Islet of Langerhans (tissue), 1 donor: ENCODE measurements at regions not wholly inside any gene's neighbourhood (a gene's known extent, or its start where the extent isn't known, plus 50 kb on each side); places are given as distances from the start of the nearest gene placed in this dataset.
"Not testable (repeated sequence)": the region's sequence is repeated elsewhere in the genome, so short reads cannot be mapped to it uniquely, and the experiment has no call there.

ENCODE experiments used
- FAIRE-seq: peaks from one replicate; lab custom pipeline; 2011; peaks lifted over from hg19 to GRCh38; lab: Jason Lieb, UNC

DNA sequence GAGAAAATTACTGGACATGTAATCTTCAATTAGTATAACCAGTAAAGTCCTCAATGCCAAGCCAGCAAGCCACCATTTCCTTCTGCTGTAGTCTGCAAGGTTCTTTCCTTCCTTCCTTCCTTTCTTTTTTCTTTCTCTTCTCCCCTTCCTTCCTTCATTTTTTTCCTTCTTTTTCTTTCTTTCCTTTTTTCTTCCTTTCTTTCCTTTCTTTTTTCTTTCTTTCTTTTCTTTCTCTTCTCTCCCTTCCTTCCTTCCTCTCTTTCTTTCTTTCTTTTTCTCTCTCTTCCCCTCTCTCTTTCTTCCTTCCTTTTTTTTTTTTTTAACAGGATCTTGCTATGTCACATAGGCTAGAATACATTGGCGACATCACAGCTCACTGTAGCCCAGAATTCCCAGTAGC is 369.8 kb downstream of the SEMA3D start:
- no peak for FAIRE-seq

GRCh38 chr7:84813376-84813775 is 373.5 kb downstream of the SEMA3D start:
- no peak for FAIRE-seq

DNA sequence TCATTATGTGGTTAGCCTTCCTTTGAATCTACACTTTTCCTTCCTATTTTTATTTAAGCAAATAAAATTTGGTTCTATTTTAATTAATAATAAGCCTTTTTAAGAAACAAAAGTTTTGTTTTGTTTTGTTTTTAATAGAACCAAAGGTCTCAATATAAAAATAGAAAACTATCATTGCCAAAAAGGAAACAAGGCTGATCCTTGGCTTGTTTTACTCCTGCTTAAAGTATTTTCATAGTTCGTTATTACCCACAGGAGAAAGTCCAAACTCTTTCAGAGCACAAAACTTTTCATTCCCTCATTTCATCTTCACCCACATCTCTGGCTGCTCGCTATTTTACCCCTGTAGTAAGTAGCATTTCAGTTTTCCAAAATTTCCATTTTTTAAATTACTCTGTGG is 374.8 kb downstream of the SEMA3D start:
- FAIRE-seq: no peak

- FAIRE-seq: no peak
These were observed 375.5 kb downstream of the SEMA3D start for GRCh38 chr7:84811362-84811761.

DNA sequence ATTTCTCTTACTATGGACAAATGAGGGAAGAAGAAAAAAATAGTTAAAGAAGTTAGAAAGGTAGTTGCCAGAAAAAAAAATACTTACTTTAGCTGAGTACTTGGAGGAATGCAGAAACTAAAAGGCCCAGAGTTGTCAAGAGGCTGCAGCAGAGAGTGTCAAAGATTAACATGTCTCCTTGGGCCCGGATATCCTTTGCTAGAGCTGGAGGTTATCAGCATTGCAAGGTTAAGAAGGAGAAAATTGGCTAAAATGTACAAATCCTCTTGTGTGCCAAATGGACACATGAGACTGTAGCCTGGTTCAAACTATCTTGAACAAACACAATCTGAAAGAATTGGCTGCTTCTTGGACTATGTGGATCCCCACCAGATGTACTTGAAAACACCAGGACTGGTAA is 377.0 kb downstream of the SEMA3D start:
- FAIRE-seq: no peak

- FAIRE-seq: no peak
These were observed 382.9 kb downstream of the SEMA3D start for GRCh38 chr7:84803979-84804378.

GRCh38 chr7:84801396-84801795 is 385.5 kb downstream of the SEMA3D start:
- FAIRE-seq: no peak

DNA sequence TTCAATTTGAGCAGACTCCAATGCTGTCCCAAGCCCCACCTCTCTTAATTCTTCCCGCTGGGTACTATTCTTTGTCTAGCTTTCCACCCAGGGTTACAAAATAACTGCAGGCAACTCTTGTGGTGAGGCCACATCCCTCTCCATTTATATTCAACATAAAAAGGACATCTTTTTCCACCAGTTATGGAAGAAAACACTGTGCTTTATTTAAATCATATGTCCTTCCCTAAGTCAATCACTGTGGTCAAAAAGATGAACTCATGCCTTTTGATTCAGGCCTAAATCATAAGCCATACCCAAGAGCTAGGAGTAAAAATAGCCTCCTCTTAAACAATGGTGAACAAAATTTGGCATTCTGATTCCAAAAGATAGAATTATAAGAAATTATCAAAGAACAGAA is 386.0 kb downstream of the SEMA3D start:
- no peak for FAIRE-seq

- no peak for FAIRE-seq
These were observed 387.8 kb downstream of the SEMA3D start for GRCh38 chr7:84799106-84799505.

GRCh38 chr7:84792231-84792893 is 394.5 kb downstream of the SEMA3D start:
- FAIRE-seq: no peak

DNA sequence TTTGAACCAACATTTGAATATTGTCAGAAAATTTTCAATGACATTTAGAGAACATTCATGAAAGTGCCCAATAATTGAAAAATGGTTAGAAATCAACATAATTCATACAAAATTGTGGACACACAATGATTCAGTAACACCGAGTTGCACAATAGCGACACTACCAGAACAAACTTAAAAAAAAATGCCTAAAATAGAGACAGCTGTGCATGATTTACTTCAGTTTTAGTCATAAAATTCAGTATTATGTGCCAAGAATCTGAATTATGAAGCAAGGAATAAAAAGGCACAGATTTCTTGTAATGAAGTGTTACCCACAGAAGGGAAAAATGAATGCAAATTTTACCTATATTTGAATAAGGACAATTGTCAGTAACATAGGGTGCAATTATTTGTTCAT is 396.0 kb downstream of the SEMA3D start:
- no peak for FAIRE-seq

DNA sequence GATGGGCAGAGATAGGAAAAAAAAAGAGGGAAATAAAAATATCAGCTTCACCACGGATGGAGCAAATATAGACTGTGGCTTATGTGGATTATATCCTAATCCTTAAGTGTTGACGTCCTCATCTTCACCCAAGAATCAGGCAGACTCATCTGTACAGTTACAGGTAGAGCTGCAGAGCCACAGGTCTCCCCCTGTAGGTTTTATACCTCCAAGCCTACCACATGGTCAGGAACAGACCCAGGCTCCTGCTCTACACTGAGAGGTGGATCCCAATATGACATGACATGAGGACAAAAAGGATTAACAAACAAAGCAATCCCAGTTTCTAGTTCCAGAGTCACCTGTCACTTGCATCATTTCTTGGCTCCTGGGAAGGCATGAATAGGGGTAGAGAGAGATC is 400.8 kb downstream of the SEMA3D start:
- no peak for FAIRE-seq

DNA sequence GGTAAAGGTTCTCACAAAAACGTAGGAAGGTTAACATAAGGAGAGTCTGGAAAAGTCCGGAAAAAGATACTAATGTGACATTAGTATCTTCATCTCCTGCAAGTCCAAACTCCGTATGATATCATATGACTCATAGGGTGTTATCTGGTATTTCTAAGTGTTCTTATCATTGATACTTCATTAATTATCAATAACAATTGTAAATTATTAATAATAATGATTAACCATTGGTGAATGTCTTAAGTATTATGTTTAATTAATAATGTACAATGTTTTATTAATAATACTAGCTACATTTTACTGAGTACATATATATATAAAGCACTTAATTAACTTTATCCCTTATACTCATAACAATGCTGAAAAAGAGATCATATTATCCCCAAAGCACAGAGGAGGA is 402.4 kb downstream of the SEMA3D start:
- FAIRE-seq: no peak

GRCh38 chr7:84783141-84783778 is 403.6 kb downstream of the SEMA3D start:
- no peak for FAIRE-seq

DNA sequence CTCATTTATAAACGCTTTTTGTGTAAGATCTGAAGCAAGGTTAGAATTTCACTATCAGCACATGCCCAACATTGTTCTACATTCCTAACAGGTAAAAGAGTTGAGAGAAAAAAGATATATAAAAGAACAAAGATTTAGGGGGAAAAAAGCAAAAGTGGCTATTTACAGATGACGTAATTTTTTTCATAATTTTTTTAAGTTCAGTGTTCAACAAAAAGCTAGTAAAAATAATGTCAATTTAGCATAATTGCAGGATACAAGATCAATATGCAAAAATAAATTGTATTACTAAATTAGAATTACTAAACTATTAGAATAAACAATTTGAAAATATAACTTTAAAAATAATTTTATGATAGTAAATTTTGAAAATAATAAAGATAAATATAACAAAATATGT is 405.0 kb downstream of the SEMA3D start:
- FAIRE-seq: no peak

DNA sequence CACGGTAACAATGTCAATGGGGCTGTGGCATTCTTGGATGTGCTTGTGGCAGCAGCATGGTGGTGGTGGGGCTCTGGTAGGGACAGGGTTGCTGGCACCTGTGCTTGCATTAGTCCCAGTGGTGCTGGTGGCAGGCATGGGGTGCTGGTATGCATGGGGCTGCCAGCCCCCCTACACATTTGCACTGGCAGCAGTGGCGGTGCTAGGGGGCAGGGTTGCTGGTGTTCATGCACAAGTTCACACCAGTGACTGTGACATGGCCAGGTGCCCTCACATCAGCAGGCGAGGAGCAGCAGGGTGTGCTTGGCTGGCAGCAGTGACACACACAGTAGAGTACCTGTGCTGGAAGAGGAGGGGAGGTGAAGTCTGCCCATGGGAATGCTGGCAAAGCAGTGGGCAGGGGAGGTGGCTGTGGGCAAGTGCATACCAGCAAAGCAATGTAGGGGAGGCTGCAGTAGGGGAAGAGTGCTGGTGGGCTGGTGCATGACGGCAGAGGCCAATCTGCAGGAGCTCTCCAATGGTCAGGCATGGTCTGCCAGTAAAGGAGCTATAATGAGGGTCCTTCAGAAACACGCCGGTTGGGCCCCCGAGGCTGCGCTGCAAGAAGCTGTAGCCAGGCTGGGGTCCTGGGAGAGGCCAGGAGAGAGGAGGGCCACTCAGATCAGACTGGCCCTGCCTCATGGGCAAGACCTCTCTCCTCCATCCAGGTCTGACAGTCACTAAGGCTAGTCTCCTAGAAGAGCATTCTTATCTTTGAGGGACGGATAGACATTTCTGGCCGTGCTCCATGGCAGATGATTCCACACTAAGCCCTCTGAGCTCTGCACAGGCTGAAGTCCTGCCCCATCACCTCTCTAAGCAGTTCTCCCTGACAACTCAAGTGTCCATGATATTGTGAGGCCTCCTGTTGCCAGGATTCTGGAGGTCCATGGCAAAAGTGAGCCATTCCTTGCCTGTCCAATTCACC is 406.4 kb downstream of the SEMA3D start:
- FAIRE-seq: no peak

GRCh38 chr7:84757761-84758160 is 429.1 kb downstream of the SEMA3D start:
- FAIRE-seq: no peak

GRCh38 chr7:84746353-84746752 is 440.5 kb downstream of the SEMA3D start:
- FAIRE-seq: no peak

DNA sequence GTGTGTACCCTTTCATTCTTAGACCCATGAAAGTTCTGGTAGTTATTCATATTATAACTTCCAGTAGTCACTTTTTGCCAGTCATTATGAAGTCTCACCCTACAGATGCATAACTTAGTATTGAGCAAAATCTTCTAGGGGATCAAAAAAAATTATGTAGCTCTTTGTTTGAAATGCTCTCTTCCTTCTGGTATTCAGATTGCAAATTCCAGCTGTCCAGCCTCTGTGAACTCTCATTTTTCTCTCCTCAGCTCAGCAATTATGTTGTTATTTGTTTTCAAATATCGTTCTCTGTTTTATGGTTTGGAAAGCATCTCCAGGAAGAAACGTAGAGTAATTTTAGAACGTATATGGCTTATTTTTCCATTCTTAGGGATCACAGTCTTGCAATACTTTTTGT is 442.5 kb downstream of the SEMA3D start:
- FAIRE-seq: no peak

GRCh38 chr7:84738583-84739150 is 448.2 kb downstream of the SEMA3D start:
- no peak for FAIRE-seq

- FAIRE-seq: no peak
These were observed 451.2 kb downstream of the SEMA3D start for GRCh38 chr7:84735677-84736076.

- FAIRE-seq: no peak
These were observed 451.8 kb downstream of the SEMA3D start for GRCh38 chr7:84735011-84735410.

- not testable (repeated sequence) for FAIRE-seq
These were observed 452.9 kb downstream of the SEMA3D start for GRCh38 chr7:84733976-84734375.
